Breast epithelium (tissue), 3 donors: ENCODE measurements at regions not wholly inside any gene's neighbourhood (a gene's known extent, or its start where the extent isn't known, plus 50 kb on each side); places are given as distances from the start of the nearest gene placed in this dataset.

Experiments used
- CTCF ChIP-seq, 3 donors: fragments of 450-650 bp; IDR thresholded peaks; one replicate each; pipeline ENCODE4 v1.5.1; 2016 to 2017; ENCODE audit warnings: antibody characterized with exemption in 3 of 3, mild to moderate bottlenecking in 3 of 3, moderate library complexity in 3 of 3
- POLR2A ChIP-seq: fragments of 450-650 bp; IDR thresholded peaks from one replicate; pipeline ENCODE4 v1.6.1; 2016; ENCODE audit warnings: antibody characterized with exemption, mild to moderate bottlenecking, moderate library complexity
- POLR2AphosphoS5 ChIP-seq, 3 donors: sonication (generic); formaldehyde crosslinking; IDR thresholded peaks; one replicate each; pipeline ENCODE4 v1.6.1; 2017; ENCODE audit warnings: antibody characterized with exemption in 3 of 3

DNA sequence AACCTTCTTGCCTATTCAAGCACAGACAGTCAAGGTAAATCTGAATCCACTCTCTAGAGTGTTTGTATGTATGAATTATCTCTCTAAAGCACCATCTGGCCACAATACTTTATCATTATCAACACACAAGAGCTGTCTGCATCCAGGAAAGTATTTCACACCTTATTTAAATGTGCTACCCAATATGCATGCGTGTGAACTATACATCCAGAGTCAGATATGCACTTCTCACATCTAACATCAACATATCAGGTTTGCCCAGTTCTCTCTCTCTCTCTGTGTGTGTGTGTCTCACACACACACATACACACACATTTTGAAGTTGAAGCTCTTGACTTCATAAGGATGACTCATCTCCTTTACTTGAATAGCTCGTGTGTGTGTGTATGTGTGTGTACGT, 697.5 kb upstream of the PCDH20 start:
- TF ChIP-seq CTCF (IDR thresholded peaks at IDR 0.05) (no peak), POLR2A (no peak), POLR2AphosphoS5 (IDR thresholded peaks at IDR 0.05) (no peak)
